Central memory CD4-positive, alpha-beta T cell (primary cell): ENCODE measurements at regions not wholly inside any gene's neighbourhood (a gene's known extent, or its start where the extent isn't known, plus 50 kb on each side); places are given as distances from the start of the nearest gene placed in this dataset.
"Not testable (repeated sequence)": the region's sequence is repeated elsewhere in the genome, so short reads cannot be mapped to it uniquely, and the experiment has no call there.

ENCODE experiments used
- DNase-seq: peaks from one replicate; pipeline ENCODE4 v3.0.0; 2022

DNA sequence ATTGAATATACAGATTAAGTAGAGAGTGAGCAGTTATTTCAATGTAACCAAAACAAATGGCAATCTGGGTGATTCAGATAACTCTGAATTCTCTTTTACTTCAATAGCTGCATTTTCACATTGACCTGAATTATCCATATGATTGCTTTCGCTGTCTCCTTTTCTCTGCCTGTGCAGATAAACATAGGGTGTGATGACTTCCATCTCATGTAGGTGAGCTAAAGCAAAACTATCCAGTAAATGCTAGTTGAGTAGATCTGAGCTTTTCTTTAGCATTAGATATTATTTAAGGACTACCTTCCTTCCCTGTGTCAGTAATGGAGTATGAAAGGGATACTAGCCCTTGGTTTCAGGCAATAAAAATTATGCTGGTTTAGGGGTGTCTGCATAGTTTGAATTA is 288.6 kb downstream of the OXSM start:
- no peak for DNase-seq

DNA sequence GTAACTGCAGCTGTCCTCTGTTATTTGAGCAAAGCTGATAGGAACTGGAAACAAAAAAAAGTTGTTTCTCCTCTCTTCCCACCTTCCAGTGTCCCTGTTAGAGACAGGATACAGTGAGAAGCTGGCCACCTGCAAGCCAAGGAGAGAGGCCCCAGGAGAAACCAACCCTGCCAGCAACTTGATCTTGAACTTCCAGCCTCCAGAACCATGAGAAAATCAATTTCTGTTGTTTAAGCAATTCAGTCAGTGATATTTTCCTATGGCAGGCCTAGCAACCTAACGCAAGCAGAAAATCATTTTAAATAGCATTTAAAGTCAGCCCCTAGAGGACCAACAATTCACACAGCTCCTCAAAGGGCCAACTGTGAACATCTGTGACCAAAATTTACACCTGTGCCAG is 291.3 kb downstream of the OXSM start:
- DNase-seq: no peak

DNA sequence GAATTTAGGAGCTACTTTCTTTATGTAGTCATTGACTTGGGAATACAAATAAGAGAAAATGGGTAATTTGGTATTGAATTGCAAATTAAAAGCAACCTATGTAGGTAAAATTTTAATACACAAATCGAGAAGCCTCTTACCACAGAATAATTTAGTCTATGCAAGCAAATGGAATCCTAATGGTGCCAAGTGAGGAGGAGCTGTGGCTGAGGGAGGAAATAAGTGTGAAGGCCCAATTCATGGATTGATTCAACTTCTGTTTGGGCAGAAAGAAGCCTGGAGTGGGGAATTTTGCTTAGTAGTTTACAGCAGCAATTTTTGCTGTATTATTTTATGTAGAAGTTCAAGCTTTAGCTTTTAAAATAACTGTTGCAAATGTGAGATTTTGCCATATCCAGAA is 291.9 kb downstream of the OXSM start:
- DNase-seq: no peak

DNA sequence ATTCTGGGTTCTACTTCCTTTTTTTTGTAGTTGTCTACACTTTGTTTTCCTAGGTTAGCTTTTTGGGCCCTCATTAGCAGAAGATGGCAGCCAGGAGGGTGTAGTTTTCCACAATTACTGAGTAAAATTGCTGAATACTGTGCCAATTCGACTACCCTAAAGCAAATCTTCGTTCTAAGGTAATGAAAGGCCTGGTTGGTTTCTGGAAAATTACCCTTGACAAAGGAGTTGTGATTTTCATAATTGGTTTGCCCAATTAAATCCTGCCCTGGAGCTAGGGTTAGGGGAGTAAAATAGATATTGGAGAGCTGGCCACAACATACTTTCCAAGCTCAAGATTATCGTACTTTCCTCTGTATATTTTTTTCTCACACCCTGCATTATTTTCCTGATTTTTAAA is 293.0 kb downstream of the OXSM start:
- no peak for DNase-seq

- no peak for DNase-seq
Measured at GRCh38 chr3:26084629-26085028, 294.7 kb downstream of the OXSM start.

DNA sequence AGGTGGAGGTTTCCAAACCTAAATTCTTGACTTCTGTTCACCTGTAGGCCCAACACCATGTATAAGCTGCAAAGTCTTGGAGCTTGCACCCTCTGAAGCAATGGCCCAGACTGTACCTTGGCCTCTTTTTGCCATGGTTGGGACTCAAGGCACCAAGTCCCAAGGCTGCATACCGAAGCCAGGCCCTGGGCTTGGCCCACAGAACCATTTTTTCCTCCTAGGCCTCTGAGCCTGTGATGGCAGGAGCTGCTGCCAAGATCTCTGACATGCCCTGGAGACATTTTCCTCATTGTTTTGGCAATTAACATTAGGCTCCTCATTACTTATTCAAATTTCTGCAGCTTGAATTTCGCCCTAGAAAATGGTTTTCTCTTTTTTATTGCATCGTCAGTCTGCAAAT is 297.9 kb downstream of the OXSM start:
- no peak for DNase-seq

DNA sequence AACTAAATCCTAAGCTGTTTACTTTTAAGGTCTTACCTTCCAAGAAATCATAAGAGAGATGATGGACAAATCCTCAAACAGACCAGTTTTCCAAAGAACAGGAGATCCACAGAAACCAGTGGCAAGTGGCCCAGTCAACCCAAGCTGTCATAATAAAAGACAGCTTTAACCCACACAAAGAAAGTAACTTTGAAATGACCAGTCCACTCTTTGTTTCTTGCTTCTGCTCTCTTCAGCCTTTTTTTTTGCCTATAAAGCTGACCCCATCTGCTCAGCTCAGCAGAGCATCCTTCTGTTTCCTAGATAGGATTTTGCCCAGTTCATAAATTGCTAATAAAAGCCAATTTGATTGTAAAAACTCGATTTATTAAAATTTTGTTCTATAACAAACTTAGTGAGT is 299.4 kb downstream of the OXSM start:
- no peak for DNase-seq

DNA sequence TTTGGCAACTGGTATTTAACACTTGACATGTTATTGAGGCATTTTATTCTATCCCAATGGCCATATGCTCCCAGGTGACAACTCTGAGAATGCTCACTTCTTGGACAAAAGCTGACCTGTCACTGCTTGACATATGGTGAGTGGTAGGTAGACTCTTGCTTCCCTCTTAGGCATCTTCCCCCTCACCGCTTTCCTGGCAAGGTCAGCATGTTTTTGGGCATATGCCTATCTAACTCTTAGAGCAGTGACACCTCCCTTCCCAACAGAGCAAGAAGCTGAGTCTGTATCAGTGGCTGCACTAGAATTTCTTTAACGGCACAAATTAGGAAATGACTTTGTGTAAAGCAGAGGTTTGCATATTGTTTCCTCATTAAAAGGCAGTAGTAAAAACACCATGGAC is 300.7 kb downstream of the OXSM start:
- DNase-seq: no peak

- no peak for DNase-seq
Measured at GRCh38 chr3:26091096-26091495, 301.2 kb downstream of the OXSM start.

DNA sequence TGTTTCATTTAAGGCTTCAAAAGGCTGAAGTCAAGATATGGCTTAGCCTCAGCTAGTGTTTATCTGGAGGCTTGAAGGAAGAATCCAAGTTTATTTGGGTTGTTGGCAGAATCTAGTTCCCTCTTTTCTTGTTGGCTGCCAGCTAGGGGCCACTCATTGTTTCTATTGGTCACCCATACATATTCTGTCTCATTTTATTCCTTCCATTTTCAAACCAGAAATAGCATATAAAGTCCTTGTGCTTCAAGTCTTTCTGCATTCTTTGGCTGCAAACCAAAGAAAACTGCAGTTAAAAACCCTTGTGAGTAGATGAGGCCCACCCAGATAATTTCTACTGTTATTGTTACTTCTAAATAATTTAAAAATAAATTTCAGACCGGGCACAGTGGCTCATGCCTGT is 301.7 kb downstream of the OXSM start:
- DNase-seq: no peak

DNA sequence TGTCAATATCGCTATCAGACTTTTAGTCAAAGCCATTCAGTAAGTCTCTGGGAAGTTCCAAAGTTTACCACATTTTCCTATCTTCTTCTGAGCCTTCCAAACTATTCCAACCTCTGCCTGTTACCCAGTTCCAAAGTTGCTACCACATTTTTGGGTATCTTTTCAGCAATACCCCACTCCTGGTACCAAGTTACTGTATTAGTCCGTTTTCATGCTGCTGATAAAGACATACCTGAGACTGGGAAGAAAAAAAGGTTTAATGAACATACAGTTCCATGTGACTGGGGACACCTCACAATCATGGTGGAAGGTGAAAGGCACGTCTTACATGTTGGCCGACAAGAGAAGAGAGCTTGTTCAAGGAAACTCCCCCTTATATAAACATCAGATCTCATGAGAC is 307.2 kb downstream of the OXSM start:
- not testable (repeated sequence) for DNase-seq

- DNase-seq: no peak
Measured at GRCh38 chr3:26099692-26100091, 309.8 kb downstream of the OXSM start.

GRCh38 chr3:26100176-26100575 is 310.3 kb downstream of the OXSM start:
- no peak for DNase-seq

DNA sequence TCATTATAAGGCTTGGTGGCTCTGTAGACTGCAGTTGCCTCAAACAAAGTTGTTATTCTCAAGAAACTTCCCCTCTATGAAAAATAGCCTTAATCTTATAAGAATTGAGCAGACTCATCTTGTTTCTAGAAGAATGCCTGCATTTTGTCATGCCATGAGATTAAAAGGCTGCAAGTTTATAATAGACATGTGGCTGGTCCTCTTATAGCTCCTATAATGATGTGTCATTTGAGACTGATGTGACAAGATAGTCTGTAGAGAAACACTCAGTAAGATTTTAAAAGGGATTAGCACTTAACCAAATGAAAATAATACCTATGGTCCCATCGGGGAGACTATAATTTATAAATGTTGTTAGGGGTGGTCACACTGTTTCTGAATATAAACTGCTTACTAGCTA is 312.5 kb downstream of the OXSM start:
- no peak for DNase-seq

GRCh38 chr3:26104851-26105251 is 315.0 kb downstream of the OXSM start:
- DNase-seq: no peak

- no peak for DNase-seq
Measured at GRCh38 chr3:26105261-26105660, 315.4 kb downstream of the OXSM start.

DNA sequence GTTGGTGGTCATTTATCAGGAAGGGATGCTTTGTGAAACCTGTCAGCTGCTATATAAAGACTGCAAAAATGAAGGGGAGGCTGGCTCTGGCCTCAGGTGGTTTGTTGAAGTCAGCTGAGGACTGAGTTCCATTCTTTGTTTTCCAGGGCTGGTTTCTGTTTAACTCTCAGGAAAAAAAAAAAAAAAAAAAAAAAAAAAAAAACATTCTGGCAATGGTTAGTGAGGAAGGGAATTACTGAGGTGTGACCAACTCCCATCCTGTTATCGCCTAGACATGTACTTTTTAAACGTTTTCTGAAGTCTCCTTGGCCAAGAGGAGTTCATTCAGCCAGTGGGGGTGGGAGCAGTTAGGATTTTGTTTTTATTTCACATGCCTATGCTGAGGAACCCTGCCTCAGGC is 316.3 kb downstream of the OXSM start:
- no peak for DNase-seq

- no peak for DNase-seq
Measured at GRCh38 chr3:26108846-26109489, 319.1 kb downstream of the OXSM start.

DNA sequence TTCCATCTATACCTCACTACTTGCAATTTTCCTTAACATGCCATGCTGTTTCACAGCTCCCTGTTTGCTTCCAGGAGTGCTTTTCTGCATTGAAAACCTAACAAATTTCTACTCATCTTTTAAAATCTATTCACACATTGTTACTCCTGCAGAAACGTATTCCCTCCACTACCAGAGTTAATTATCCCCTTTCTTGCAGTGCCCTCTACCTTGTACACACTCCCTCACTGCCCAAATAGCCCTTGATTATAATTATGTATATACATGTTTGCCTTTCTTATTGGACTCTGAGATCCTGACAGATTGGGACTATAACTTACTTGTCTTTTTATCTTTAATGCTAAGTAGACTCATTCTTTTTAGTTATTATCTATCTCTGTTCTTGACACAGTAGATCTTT is 325.0 kb downstream of the OXSM start:
- no peak for DNase-seq

- no peak for DNase-seq
Measured at GRCh38 chr3:26118165-26118564, 328.3 kb downstream of the OXSM start.

GRCh38 chr3:26132942-26133341 is 343.1 kb downstream of the OXSM start:
- DNase-seq: no peak

GRCh38 chr3:26141296-26141695 is 351.4 kb downstream of the OXSM start:
- no peak for DNase-seq

- no peak for DNase-seq
Measured at GRCh38 chr3:26145769-26146168, 355.9 kb downstream of the OXSM start.

GRCh38 chr3:26157428-26157827 is 367.5 kb downstream of the OXSM start:
- not testable (repeated sequence) for DNase-seq

DNA sequence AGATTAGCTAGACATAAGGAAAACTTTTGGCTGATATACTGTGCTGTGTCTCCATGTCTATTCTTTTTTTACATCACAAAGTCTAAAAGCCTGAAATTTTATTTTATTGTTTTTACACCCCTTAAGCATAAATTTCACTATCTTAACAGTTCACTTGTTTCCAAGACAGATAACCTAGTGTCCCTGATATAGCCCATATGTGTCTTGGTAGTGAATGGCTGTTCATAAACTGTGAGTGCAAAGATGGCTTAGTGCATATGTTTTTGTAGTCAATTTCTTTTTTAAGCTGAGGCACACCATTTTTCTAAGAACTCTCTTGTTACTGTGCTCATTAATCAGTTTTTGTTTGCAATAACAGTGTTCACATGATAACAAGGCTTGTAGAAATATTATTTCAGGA is 381.1 kb downstream of the OXSM start:
- DNase-seq: no peak

DNA sequence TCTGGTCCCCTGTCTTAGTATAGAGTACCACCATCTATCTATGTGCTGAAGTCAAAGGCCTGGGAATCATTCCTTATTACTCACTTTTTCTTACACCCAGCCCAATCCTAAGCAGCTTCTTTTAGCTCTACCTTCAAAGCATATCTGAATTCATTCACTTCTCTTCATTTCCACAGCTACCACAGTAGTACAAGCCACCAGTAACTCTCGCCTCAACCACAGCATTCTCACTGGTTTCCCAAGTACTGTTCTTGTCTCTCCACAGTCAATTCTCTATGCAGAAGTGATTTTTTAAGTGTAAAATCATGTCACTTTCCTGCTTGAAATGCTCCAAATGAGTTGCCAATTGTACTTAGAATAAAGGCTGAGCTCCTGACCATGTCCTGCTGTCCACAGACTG is 401.7 kb downstream of the OXSM start:
- DNase-seq: no peak
